CD4-positive, CD25-positive, alpha-beta regulatory T cell (primary cell): ENCODE measurements at regions not wholly inside any gene's neighbourhood (a gene's known extent, or its start where the extent isn't known, plus 50 kb on each side); places are given as distances from the start of the nearest gene placed in this dataset.
A peak's percentile ranks its signal among the peaks of the same experiment; 100 is the strongest.

Experiments
- ATAC-seq, 2 donors: fragments of 150-1000 bp; cut with Tn5 transposase; one replicate each; pipeline ENCODE4 v1.10.0; 2021; ENCODE audit warnings: low read depth in 2 of 2, moderate number of reproducible peaks in 2 of 2, moderate library complexity in 1 of 2
- DNase-seq, 3 donors: peaks; one replicate each; pipeline versions ENCODE4 v3.0.0 to v3.0.0-alpha.2; 2012 to 2022; ENCODE audit warnings: mixed read lengths in 1 of 3
- H3K27ac ChIP-seq: one replicate; pipeline ENCODE4 v1.7.0; 2013; ENCODE audit warnings: mild to moderate bottlenecking, low read length; ENCODE audit not compliant: insufficient read depth, poor library complexity, severe bottlenecking
- H3K27me3 ChIP-seq: one replicate; pipeline ENCODE4 v1.7.0; 2013; ENCODE audit warnings: low read length; ENCODE audit not compliant: control insufficient read depth, insufficient read depth
- H3K36me3 ChIP-seq: one replicate; pipeline ENCODE4 v1.7.0; 2013; ENCODE audit warnings: mild to moderate bottlenecking, low read length, moderate library complexity; ENCODE audit not compliant: control insufficient read depth, insufficient read depth
- H3K4me1 ChIP-seq: 2 replicates; pipeline ENCODE4 v1.7.0; 2013; ENCODE audit warnings: mild to moderate bottlenecking, low read length; ENCODE audit not compliant: insufficient read depth, control insufficient read depth, poor library complexity, severe bottlenecking
- H3K4me3 ChIP-seq: one replicate; pipeline ENCODE4 v1.7.0; 2013; ENCODE audit warnings: low read depth, mild to moderate bottlenecking, low read length, moderate library complexity
- H3K9me3 ChIP-seq, 2 experiments: 1 replicate in 1 of 2; 2 replicates in 1 of 2; pipeline ENCODE4 v1.7.0; 2013; ENCODE audit warnings: low read length in 2 of 2, mild to moderate bottlenecking in 1 of 2, moderate library complexity in 1 of 2; ENCODE audit not compliant: control insufficient read depth in 2 of 2
- H3K27ac Mint-ChIP-seq, 3 donors: one replicate each; pipeline ENCODE4 v1.8.0; 2020 to 2022; ENCODE audit warnings: mild to moderate bottlenecking in 3 of 3, mixed read lengths in 3 of 3, moderate library complexity in 2 of 3
- H3K27me3 Mint-ChIP-seq: one replicate; pipeline ENCODE4 v1.8.0; 2022; ENCODE audit warnings: mild to moderate bottlenecking, mixed read lengths
- H3K36me3 Mint-ChIP-seq: one replicate; pipeline ENCODE4 v1.8.0; 2020; ENCODE audit warnings: mixed read lengths
- H3K4me1 Mint-ChIP-seq, 4 donors: one replicate each; pipeline ENCODE4 v1.8.0; 2020 to 2022; ENCODE audit warnings: mixed read lengths in 4 of 4, mild to moderate bottlenecking in 1 of 4
- H3K4me3 Mint-ChIP-seq, 4 donors: one replicate each; pipeline ENCODE4 v1.8.0; 2020 to 2022; ENCODE audit warnings: mild to moderate bottlenecking in 4 of 4, mixed read lengths in 4 of 4, moderate library complexity in 3 of 4
- H3K9me3 Mint-ChIP-seq, 7 donors: one replicate each; pipeline ENCODE4 v1.8.0; 2020 to 2022; ENCODE audit warnings: mixed read lengths in 7 of 7, mild to moderate bottlenecking in 3 of 7, moderate library complexity in 2 of 7

DNA sequence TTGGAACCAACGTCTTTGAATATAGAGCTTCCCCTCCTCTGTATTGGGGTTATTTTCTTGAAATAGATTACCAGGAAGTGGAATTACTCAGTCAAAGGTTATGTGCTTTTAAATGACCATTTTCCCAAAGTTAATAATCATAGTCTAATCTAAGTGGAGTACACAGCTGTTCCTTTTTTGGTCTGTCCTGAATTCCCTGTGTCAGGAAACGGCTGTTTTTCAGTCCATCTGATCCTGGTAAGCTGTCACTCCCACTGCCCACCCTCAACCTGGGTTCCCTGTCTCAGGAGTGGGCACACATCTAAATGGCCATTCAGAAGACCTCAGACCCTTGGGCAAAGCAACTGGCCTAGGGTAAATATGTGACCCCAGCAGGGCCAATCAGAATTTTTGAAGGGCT lies 57.6 kb upstream of the KSR1 start:
- H3K4me1 Mint-ChIP-seq, result no peaks in the 10 kb centered on the region
- Histone ChIP-seq H3K4me1 (no peaks in the 10 kb centered on the region), H3K4me3 (no peak overlapping the region), H3K36me3 (no peaks in the 10 kb centered on the region), H3K9me3 (no peaks in the 10 kb centered on the region), H3K27ac (no peak overlapping the region), H3K27me3 (peaks cover 7% of the 10 kb centered on the region)
- DNase-seq, result no peak
- peaks cover 30% of the 10 kb centered on the region for H3K27me3 Mint-ChIP-seq
- no peak overlapping the region for H3K27ac Mint-ChIP-seq
- ATAC-seq, result no peak
- H3K4me3 Mint-ChIP-seq, result no peak overlapping the region
- H3K36me3 Mint-ChIP-seq, result no peaks in the 10 kb centered on the region
- no peaks in the 10 kb centered on the region for H3K9me3 Mint-ChIP-seq

DNA sequence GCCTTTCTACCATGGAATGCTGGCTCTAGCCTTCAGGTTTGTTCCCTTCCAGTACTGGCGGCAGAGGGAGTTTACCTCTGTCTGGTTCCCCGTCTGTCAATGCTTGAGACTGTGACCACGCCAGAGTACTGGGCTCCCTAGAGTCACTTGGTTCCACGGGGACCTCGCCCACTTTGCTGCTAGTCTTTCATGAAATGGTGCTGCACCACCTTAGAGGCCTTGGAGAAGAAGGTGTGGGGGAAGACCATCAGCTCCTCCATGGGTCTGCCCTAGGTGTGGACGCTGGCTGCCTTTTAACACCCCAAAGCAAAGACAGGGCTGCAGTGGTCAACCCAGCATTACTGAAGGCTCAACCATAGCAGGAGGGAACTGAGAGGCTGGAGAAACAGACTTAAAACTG lies 55.3 kb upstream of the KSR1 start:
- Histone ChIP-seq H3K36me3 (no peaks in the 10 kb centered on the region), H3K27me3 (peaks cover 2% of the 10 kb centered on the region), H3K27ac (no peak overlapping the region), H3K9me3 (no peaks in the 10 kb centered on the region), H3K4me3 (no peak overlapping the region), H3K4me1 (no peaks in the 10 kb centered on the region)
- Mint-ChIP-seq H3K27me3 (peaks cover 22% of the 10 kb centered on the region), H3K36me3 (no peaks in the 10 kb centered on the region), H3K4me1 (no peaks in the 10 kb centered on the region), H3K27ac (no peak overlapping the region), H3K9me3 (no peaks in the 10 kb centered on the region), H3K4me3 (no peak overlapping the region)
- no peak for DNase-seq
- ATAC-seq, result no peak

DNA sequence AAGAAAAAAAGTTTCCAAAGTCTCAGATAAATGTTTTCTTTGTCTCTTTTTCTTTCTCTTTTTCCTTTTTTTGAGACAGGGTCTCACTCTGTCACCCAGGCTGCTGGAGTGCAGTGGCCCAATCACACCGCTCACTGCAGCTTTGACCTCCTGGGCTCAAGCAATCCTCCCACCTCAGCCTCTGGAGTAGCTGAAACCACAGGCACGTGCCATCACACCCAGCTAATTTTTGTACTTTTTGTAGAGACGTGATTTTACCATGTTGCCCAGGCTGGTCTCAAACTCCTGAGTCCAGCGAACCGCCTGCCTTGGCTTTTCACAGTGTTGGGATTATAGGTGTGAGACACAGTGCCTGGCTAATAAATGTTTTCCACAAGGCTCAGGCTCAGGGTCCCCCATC lies 53.3 kb upstream of the KSR1 start:
- Histone ChIP-seq H3K4me3 (no peak overlapping the region), H3K4me1 (no peaks in the 10 kb centered on the region), H3K27ac (no peak overlapping the region), H3K36me3 (no peaks in the 10 kb centered on the region), H3K27me3 (no peaks in the 10 kb centered on the region), H3K9me3 (no peaks in the 10 kb centered on the region)
- Mint-ChIP-seq H3K4me3 (no peak overlapping the region), H3K27ac (no peak overlapping the region), H3K4me1 (no peaks in the 10 kb centered on the region), H3K36me3 (no peaks in the 10 kb centered on the region), H3K27me3 (peaks cover 10% of the 10 kb centered on the region), H3K9me3 (no peaks in the 10 kb centered on the region)
- no peak for DNase-seq
- ATAC-seq, result no peak

DNA sequence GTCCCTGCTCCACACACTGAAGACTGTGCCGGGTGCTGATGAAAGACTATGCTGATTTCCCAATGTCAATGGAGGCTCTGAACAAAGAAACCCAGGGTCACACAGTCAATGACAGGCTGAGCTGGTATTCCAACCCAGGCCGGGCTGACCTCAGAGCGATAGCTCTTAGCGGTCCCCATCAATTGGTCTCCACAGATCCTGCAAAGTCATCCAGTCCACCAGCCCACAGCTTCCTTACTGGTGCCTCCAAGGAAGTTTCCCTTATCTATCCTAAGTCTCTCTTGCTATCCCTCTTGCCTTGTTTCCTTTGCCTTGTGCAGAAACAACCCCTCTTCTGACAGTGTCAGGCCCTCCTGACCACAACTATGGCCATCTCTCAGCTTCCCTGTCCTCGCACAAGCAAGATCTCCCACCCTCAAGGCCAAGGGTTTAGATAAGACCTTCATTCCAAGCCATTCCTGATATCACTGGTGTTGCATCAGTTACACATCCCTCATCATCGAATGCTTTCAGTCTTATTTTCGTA lies 52.7 kb upstream of the KSR1 start:
- Histone ChIP-seq H3K27me3 (no peaks in the 10 kb centered on the region), H3K9me3 (no peaks in the 10 kb centered on the region), H3K4me3 (no peak overlapping the region), H3K4me1 (no peaks in the 10 kb centered on the region), H3K36me3 (no peaks in the 10 kb centered on the region), H3K27ac (no peak overlapping the region)
- no peak for ATAC-seq
- no peak for DNase-seq
- H3K36me3 Mint-ChIP-seq, result no peaks in the 10 kb centered on the region
- peaks cover 10% of the 10 kb centered on the region for H3K27me3 Mint-ChIP-seq
- peak overlapping the region in 1 of 3 donors; percentile 38 for H3K27ac Mint-ChIP-seq
- no peak overlapping the region for H3K4me3 Mint-ChIP-seq
- no peaks in the 10 kb centered on the region for H3K9me3 Mint-ChIP-seq
- no peaks in the 10 kb centered on the region for H3K4me1 Mint-ChIP-seq

DNA sequence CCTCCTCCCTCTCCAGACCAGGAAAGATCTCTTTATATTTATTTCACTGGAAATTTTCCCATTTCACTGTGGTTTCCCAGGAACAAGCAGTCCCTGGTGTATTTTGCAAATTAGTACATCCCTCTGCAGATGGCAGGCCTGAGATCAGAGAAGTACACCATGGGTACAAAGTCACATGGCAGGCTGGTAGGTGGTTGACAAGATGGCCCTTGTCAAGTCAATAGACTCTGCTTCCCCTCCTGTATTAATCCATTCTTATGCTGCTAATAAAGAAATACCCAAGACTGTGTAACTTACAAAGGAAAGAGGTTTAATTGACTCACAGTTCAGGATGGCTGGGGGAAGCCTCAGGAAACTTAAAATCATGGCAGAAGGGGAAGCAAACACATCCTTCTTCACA lies 51.6 kb upstream of the KSR1 start:
- DNase-seq, result no peak
- H3K27me3 ChIP-seq, result no peaks in the 10 kb centered on the region
- Mint-ChIP-seq H3K9me3 (no peaks in the 10 kb centered on the region), H3K27ac (no peak overlapping the region), H3K36me3 (no peaks in the 10 kb centered on the region), H3K27me3 (peaks cover 15% of the 10 kb centered on the region), H3K4me3 (no peak overlapping the region), H3K4me1 (no peaks in the 10 kb centered on the region)
- no peaks in the 10 kb centered on the region for H3K36me3 ChIP-seq
- H3K9me3 ChIP-seq, result no peaks in the 10 kb centered on the region
- H3K4me3 ChIP-seq, result no peak overlapping the region
- H3K27ac ChIP-seq, result no peak overlapping the region
- no peak for ATAC-seq
- no peaks in the 10 kb centered on the region for H3K4me1 ChIP-seq
